Heart left ventricle (tissue), 13 donors: ENCODE measurements at regions not wholly inside any gene's neighbourhood (a gene's known extent, or its start where the extent isn't known, plus 50 kb on each side); places are given as distances from the start of the nearest gene placed in this dataset.

ENCODE experiments used
- POLR2A ChIP-seq, 2 donors: fragments of 450-650 bp; IDR thresholded peaks; one replicate each; pipeline ENCODE4 v1.6.1; 2017; ENCODE audit warnings: antibody characterized with exemption in 2 of 2, mild to moderate bottlenecking in 2 of 2, moderate library complexity in 2 of 2
- TF ChIP-seq, protein P1 (sequence below), 12 donors: fragments of 200-600 bp; sonication (generic) in 4 of 12; IDR thresholded peaks; one replicate each; pipeline versions ENCODE4 v1.5.0 to v1.8.0; 2018 to 2022; ENCODE audit warnings: antibody characterized with exemption in 12 of 12, mild to moderate bottlenecking in 5 of 12
- donor health status: ischemic (EF 13 %, LVEDD 7.1; RV severe dilation, severe dysfunction).
- donor health status: DM: no; HTN: yes; CAD: no.
- donor health status: DM: no; HTN: no; CAD: no.
- donor health status: ischemic (EF 25% LVEDD 6.9; RV normal size, moderate dysfunction).
- donor health status: ischemic (EF 25% LVEDD 5.7; RV mildly dilated, moderate dysfunction).
- donor health status: ischemic (EF 35%, LVEDD 5.7; RV mildly dilated, moderate dysfunction).
- donor health status: nonischemic (EF 11% LVEDD 7.7; RV severe dilation, severe dysfunction).
- donor health status: DM: yes; HTN: yes; CAD: no.
- donor health status: PGD.
- donor health status: ischemic (EF 29% LVEDD 5.4; RV normal size, mild dysfunction).
- donor health status: nonischemic (EF 23%, LVEDD 6.1; RV moderate dilation, normal function).

- TF ChIP-seq, protein P1, sequence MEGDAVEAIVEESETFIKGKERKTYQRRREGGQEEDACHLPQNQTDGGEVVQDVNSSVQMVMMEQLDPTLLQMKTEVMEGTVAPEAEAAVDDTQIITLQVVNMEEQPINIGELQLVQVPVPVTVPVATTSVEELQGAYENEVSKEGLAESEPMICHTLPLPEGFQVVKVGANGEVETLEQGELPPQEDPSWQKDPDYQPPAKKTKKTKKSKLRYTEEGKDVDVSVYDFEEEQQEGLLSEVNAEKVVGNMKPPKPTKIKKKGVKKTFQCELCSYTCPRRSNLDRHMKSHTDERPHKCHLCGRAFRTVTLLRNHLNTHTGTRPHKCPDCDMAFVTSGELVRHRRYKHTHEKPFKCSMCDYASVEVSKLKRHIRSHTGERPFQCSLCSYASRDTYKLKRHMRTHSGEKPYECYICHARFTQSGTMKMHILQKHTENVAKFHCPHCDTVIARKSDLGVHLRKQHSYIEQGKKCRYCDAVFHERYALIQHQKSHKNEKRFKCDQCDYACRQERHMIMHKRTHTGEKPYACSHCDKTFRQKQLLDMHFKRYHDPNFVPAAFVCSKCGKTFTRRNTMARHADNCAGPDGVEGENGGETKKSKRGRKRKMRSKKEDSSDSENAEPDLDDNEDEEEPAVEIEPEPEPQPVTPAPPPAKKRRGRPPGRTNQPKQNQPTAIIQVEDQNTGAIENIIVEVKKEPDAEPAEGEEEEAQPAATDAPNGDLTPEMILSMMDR (IDR thresholded peaks at IDR 0.05): no peak
- TF ChIP-seq POLR2A (IDR thresholded peaks at IDR 0.05): no peak
Measured at GRCh38 chr1:79667166-79667565, 660.6 kb upstream of the ADGRL4 start.
